Nephron (organoid): ENCODE measurements at regions not wholly inside any gene's neighbourhood (a gene's known extent, or its start where the extent isn't known, plus 50 kb on each side); places are given as distances from the start of the nearest gene placed in this dataset.
A peak's percentile ranks its signal among the peaks of the same experiment; 100 is the strongest.
"Not testable (repeated sequence)": the region's sequence is repeated elsewhere in the genome, so short reads cannot be mapped to it uniquely, and the experiment has no call there.

Source experiments
- H3K27ac Mint-ChIP-seq, 3 experiments: 2 replicates each; pipeline ENCODE4 v1.8.0; 2020; ENCODE audit warnings: mixed read lengths in 3 of 3, mild to moderate bottlenecking in 2 of 3, moderate library complexity in 1 of 3
- H3K27me3 Mint-ChIP-seq: 2 replicates; pipeline ENCODE4 v1.8.0; 2021; ENCODE audit warnings: low read depth, mild to moderate bottlenecking, moderate library complexity, mixed read lengths
- H3K36me3 Mint-ChIP-seq: 2 replicates; pipeline ENCODE4 v1.8.0; 2020; ENCODE audit warnings: low read depth, mixed read lengths
- H3K4me1 Mint-ChIP-seq: 2 replicates; pipeline ENCODE4 v1.8.0; 2020; ENCODE audit warnings: mixed read lengths
- H3K4me3 Mint-ChIP-seq, 3 experiments: 2 replicates each; pipeline ENCODE4 v1.8.0; 2020; ENCODE audit warnings: mild to moderate bottlenecking in 3 of 3, mixed read lengths in 3 of 3, moderate library complexity in 2 of 3
- H3K9me3 Mint-ChIP-seq: 2 replicates; pipeline ENCODE4 v1.8.0; 2020; ENCODE audit warnings: mixed read lengths
- TF ChIP-seq, protein P1 (sequence below), 3 experiments: fragments of 200-600 bp; sonication (generic); IDR thresholded peaks; one replicate each; pipeline ENCODE4 v1.5.0; 2021; ENCODE audit warnings: antibody characterized with exemption in 3 of 3; ENCODE audit not compliant: unreplicated experiment in 3 of 3

DNA sequence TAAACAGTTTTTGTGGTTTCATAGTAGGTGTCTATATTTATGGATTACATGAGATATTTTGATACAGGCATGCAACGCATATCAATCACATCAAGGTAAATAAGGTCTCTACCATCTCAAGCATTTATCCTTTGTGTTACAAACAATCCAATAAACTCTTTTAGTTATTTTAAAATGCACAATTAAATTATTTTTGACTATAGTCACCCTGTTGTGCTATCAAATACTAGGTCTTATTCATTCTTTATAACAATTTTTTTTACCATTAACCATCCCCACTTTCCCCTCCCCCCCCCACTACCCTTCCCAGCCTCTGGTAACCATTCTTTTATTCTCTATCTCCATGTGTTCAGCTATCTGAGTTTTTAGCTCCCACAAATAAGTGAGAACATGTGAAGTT, 175.7 kb upstream of the FBXO33 start:
- Mint-ChIP-seq H3K4me1 (peaks cover 6% of the 10 kb centered on the region), H3K36me3 (no peaks in the 10 kb centered on the region)

DNA sequence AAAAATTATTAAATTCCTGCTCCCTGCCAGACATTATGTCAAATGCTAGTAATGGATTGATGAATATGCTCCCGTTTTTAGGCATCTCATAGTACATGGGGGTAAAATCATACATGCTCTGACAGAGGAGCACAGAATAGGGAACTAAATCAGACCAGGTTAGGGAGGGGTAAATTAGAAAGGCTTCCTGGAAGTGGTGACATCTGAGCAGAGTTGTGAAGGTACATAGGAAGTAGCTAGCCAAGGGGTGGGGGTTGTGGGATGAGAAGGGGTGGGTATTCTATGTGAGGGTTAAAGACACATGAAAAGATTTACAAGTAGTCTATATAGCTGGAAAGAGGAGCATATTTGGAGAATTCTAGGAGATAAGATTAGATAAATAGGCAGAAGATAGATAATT, 171.7 kb upstream of the FBXO33 start:
- H3K9me3 Mint-ChIP-seq, result peaks cover 14% of the 10 kb centered on the region
- H3K4me3 Mint-ChIP-seq, result no peak overlapping the region
- TF ChIP-seq, protein P1, sequence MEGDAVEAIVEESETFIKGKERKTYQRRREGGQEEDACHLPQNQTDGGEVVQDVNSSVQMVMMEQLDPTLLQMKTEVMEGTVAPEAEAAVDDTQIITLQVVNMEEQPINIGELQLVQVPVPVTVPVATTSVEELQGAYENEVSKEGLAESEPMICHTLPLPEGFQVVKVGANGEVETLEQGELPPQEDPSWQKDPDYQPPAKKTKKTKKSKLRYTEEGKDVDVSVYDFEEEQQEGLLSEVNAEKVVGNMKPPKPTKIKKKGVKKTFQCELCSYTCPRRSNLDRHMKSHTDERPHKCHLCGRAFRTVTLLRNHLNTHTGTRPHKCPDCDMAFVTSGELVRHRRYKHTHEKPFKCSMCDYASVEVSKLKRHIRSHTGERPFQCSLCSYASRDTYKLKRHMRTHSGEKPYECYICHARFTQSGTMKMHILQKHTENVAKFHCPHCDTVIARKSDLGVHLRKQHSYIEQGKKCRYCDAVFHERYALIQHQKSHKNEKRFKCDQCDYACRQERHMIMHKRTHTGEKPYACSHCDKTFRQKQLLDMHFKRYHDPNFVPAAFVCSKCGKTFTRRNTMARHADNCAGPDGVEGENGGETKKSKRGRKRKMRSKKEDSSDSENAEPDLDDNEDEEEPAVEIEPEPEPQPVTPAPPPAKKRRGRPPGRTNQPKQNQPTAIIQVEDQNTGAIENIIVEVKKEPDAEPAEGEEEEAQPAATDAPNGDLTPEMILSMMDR (IDR thresholded peaks at IDR 0.05; ENCODE audit: unreplicated experiment in 3 of 3), result no peak
- H3K27ac Mint-ChIP-seq, result no peak overlapping the region
- no peaks in the 10 kb centered on the region for H3K27me3 Mint-ChIP-seq
- H3K36me3 Mint-ChIP-seq, result no peaks in the 10 kb centered on the region
- no peaks in the 10 kb centered on the region for H3K4me1 Mint-ChIP-seq

More for the DNA sequence above, 175.7 kb upstream of the FBXO33 start:
- TF ChIP-seq, protein P1 (IDR thresholded peaks at IDR 0.05; ENCODE audit: unreplicated experiment in 3 of 3), result no peak
- Mint-ChIP-seq H3K27me3 (no peaks in the 10 kb centered on the region), H3K27ac (no peak overlapping the region), H3K9me3 (no peaks in the 10 kb centered on the region), H3K4me3 (no peak overlapping the region)

DNA sequence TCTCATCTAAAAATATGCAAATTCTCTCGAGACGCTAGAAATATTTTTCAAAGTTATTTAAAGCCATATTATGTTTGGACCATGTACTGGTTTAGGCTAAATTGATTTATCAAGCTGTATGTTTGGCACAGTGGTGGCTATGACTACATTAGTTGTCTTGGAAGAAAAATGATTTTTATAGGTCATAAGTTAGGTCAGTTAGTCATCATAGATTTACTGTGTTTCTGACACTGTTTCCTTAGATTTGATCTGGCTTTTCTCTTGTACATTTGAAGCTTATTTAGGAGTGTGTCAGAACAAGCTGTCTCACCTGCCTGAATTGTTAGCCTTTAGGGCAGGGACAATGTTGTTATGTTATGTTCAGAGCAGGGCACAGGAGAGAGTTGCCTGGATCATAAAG, 161.1 kb upstream of the FBXO33 start:
- H3K36me3 Mint-ChIP-seq, result no peaks in the 10 kb centered on the region
- H3K27me3 Mint-ChIP-seq, result no peaks in the 10 kb centered on the region
- H3K27ac Mint-ChIP-seq, result no peak overlapping the region
- peaks cover 21% of the 10 kb centered on the region for H3K4me1 Mint-ChIP-seq
- TF ChIP-seq, protein P1 (IDR thresholded peaks at IDR 0.05; ENCODE audit: unreplicated experiment in 3 of 3), result no peak
- H3K9me3 Mint-ChIP-seq, result peaks cover 11% of the 10 kb centered on the region
- H3K4me3 Mint-ChIP-seq, result no peak overlapping the region

DNA sequence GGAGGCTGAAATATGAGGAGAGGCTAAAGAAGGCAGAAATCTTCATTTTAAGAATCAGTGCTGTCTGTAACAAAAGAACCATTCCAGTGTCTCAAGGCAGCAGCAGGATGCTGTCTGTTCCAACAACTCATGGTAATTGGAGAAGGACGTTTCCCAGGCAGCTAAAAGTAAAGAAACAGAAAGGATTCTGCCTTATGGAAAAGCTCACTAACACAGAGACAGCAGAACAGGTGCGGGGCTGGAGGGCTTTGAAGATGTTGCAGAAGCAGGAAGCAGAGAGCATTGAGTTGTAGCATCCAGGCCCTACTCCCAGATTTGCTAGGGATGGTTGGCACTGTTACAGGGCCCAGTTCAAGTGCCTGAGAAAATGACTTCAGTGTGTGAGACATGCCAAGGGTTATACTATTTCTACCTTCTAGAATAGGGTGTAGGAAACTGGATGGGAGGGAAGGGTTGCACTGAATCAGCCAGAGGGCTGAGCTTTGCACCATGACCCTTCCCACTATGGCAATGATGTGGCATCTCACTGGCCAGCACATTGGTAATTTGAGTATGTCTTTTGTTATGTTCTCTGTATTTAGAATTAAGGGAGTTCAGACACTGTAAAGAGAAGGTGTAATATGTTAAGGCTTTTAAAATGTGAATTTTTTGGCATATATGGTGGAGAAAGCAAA, 160.0 kb upstream of the FBXO33 start:
- no peaks in the 10 kb centered on the region for H3K36me3 Mint-ChIP-seq
- no peaks in the 10 kb centered on the region for H3K27me3 Mint-ChIP-seq
- TF ChIP-seq, protein P1 (IDR thresholded peaks at IDR 0.05; ENCODE audit: unreplicated experiment in 3 of 3), result no peak
- H3K9me3 Mint-ChIP-seq, result peaks cover 14% of the 10 kb centered on the region
- H3K27ac Mint-ChIP-seq, result peak overlapping the region in 2 of 3 experiments; percentile 4 to 7
- H3K4me1 Mint-ChIP-seq, result peaks cover 21% of the 10 kb centered on the region
- H3K4me3 Mint-ChIP-seq, result no peak overlapping the region

DNA sequence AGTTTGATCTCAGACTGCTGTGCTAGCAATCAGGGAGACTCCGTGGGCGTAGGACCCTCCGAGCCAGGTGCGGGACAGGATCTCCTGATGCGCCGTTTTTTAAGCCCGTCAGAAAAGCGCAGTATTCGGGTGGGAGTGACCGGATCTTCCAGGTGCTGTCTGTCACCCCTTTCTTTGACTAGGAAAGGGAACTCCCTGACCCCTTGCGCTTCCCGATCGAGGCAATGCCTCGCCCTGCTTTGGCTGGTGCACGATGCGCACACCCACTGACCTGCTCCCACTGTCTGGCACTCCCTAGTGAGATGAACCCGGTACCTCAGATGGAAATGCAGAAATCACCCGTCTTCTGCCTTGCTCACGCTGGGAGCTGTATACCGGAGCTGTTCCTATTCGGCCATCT, 157.6 kb upstream of the FBXO33 start:
- Mint-ChIP-seq H3K4me1 (peaks cover 21% of the 10 kb centered on the region), H3K9me3 (peaks cover 20% of the 10 kb centered on the region)
- H3K4me3 Mint-ChIP-seq, H3K36me3 Mint-ChIP-seq, H3K27me3 Mint-ChIP-seq, H3K27ac Mint-ChIP-seq: not testable (repeated sequence)

DNA sequence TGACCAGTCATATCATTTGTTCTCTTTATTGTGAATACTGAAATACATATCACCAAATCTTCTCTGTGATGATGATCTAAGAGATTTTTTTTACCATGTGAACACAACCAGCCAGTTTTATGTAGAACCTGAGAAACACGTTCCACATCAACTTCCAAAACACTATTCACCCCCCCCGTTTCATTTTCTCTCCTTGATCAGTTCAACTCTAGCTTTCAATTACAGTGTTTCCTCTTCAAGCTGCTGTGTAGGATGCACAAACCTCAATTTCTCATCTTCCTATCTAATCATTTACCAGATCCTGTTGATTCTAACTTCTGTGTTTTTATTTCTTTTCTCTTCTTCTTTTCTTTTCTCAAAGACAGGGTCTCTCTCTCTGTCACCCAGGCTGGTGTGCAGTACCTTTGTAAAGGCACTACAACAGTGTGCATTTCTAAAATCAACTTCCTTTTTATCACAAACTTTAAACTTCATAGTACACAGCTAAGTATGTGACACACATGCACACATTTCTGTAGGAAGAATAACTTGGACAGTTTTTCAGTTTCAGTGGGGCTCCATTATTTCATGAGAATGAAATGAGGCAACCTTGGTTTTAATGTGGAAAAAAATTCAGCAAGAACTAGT, 149.9 kb upstream of the FBXO33 start:
- Mint-ChIP-seq H3K27me3 (no peaks in the 10 kb centered on the region), H3K36me3 (no peaks in the 10 kb centered on the region), H3K9me3 (peaks cover 4% of the 10 kb centered on the region), H3K27ac (no peak overlapping the region), H3K4me3 (no peak overlapping the region), H3K4me1 (no peaks in the 10 kb centered on the region)
- TF ChIP-seq, protein P1 (IDR thresholded peaks at IDR 0.05; ENCODE audit: unreplicated experiment in 3 of 3), result no peak
